BLaER1 (cell line): ENCODE measurements at regions not wholly inside any gene's neighbourhood (a gene's known extent, or its start where the extent isn't known, plus 50 kb on each side); places are given as distances from the start of the nearest gene placed in this dataset.
"Not testable (repeated sequence)": the region's sequence is repeated elsewhere in the genome, so short reads cannot be mapped to it uniquely, and the experiment has no call there.

Source experiments
- H3K27ac ChIP-seq: shearing (Covaris generic); formaldehyde crosslinking; 2 replicates; pipeline ENCODE4 v1.8.1; 2022
- H3K27me3 ChIP-seq: shearing (Covaris generic); formaldehyde crosslinking; 2 replicates; pipeline ENCODE4 v1.8.1; 2022
- H3K36me3 ChIP-seq: shearing (Covaris generic); formaldehyde crosslinking; 2 replicates; pipeline ENCODE4 v1.8.1; 2022
- H3K4me1 ChIP-seq: shearing (Covaris generic); formaldehyde crosslinking; 2 replicates; pipeline ENCODE4 v1.8.1; 2022
- H3K4me2 ChIP-seq: shearing (Covaris generic); formaldehyde crosslinking; 2 replicates; pipeline ENCODE4 v1.8.1; 2022
- H3K4me3 ChIP-seq: shearing (Covaris generic); formaldehyde crosslinking; 2 replicates; pipeline ENCODE4 v1.8.1; 2022
- H3K9ac ChIP-seq: shearing (Covaris generic); formaldehyde crosslinking; 2 replicates; pipeline ENCODE4 v1.8.1; 2022
- H3K9me3 ChIP-seq: shearing (Covaris generic); formaldehyde crosslinking; 2 replicates; pipeline ENCODE4 v1.8.1; 2022
- H4K20me1 ChIP-seq: shearing (Covaris generic); formaldehyde crosslinking; 2 replicates; pipeline ENCODE4 v1.8.1; 2022
- Cebpa-rat ChIP-seq: shearing (Covaris generic); IDR thresholded peaks from 2 replicates; pipeline ENCODE4 v1.8.1; 2022

- H3K9ac ChIP-seq, result no peak overlapping the region
- H3K4me3 ChIP-seq, result no peak overlapping the region
- H3K27ac ChIP-seq, result no peak overlapping the region
- H3K9me3 ChIP-seq, result no peaks in the 10 kb centered on the region
- H3K36me3 ChIP-seq, result no peaks in the 10 kb centered on the region
- no peaks in the 10 kb centered on the region for H4K20me1 ChIP-seq
- no peaks in the 10 kb centered on the region for H3K4me1 ChIP-seq
- no peak for TF ChIP-seq Cebpa-rat
- H3K4me2 ChIP-seq, result no peak overlapping the region
- H3K27me3 ChIP-seq, result no peaks in the 10 kb centered on the region
Measured at GRCh38 chr11:23781803-23782560, 714.9 kb upstream of the LUZP2 start.

- not testable (repeated sequence) for H3K27ac ChIP-seq, H3K9ac ChIP-seq, H3K4me3 ChIP-seq, H4K20me1 ChIP-seq, H3K4me1 ChIP-seq, H3K4me2 ChIP-seq, H3K9me3 ChIP-seq, H3K27me3 ChIP-seq, H3K36me3 ChIP-seq
Measured at GRCh38 chr11:23786974-23787373, 709.9 kb upstream of the LUZP2 start.

DNA sequence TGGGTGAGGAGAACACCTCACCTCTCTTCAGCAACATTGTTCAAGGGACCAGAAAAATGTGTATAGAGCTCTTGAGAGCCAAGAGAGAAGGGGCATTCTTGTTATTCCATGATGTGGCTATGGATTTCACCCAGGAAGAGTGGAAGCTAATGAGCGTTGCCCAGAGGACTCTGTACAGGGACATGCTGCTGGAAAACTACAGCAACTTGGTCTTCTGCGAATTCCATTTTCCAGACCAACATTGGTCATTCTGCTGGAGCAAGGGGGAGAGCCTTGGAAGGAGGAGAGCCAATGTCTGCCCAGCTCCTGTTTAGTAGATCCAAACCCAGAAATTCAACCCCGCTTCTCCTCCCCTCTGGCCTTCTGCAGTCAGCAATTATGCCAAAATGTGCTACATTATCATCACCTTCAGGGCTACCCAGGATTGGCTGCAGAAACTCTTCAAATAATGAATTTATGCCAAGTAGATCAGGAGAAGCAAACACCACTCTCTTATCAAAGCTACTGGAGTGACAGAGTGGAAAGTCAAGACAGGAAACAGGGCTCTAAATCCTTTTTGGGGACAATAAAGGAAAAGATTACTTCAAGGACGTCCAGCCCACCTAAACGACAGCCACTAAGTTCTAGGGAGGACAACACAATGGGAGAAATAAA is 707.5 kb upstream of the LUZP2 start:
- no peak for TF ChIP-seq Cebpa-rat

DNA sequence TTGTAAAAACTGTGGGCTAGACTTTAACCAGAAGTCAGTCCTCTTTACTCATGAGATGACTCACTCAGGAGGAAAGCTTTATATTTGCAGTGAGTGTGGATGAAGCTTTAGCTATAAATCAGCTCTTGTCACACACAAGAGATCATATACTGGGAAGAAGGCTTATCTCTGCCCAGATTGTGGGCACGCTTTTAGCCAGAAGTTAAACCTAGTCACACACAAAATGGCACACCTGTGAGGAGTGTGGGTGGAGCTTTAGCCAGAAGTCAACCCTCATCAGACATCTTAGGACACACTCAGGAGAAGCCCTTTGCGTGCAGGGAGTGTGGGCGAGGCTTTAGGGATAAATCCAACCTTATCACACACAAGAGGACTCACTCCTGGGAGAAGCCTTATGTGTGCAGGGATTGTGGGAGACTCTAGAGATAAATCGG is 706.9 kb upstream of the LUZP2 start:
- H3K9ac ChIP-seq, result no peak overlapping the region
- no peaks in the 10 kb centered on the region for H3K9me3 ChIP-seq
- no peaks in the 10 kb centered on the region for H3K36me3 ChIP-seq
- no peak overlapping the region for H3K4me3 ChIP-seq
- H3K27me3 ChIP-seq, result no peaks in the 10 kb centered on the region
- TF ChIP-seq Cebpa-rat, result no peak
- no peaks in the 10 kb centered on the region for H3K4me1 ChIP-seq
- no peak overlapping the region for H3K27ac ChIP-seq
- no peaks in the 10 kb centered on the region for H4K20me1 ChIP-seq
- no peak overlapping the region for H3K4me2 ChIP-seq

More for the DNA sequence above, 707.5 kb upstream of the LUZP2 start:
- Histone ChIP-seq H3K4me1 (no peaks in the 10 kb centered on the region), H3K9ac (no peak overlapping the region), H3K27me3 (no peaks in the 10 kb centered on the region), H3K36me3 (no peaks in the 10 kb centered on the region), H4K20me1 (no peaks in the 10 kb centered on the region), H3K9me3 (no peaks in the 10 kb centered on the region), H3K4me3 (no peak overlapping the region), H3K4me2 (no peak overlapping the region), H3K27ac (no peak overlapping the region)

- no peaks in the 10 kb centered on the region for H3K36me3 ChIP-seq
- no peak overlapping the region for H3K9ac ChIP-seq
- no peaks in the 10 kb centered on the region for H3K9me3 ChIP-seq
- no peak overlapping the region for H3K27ac ChIP-seq
- H3K4me2 ChIP-seq, result no peak overlapping the region
- no peak for TF ChIP-seq Cebpa-rat
- H3K4me1 ChIP-seq, result no peaks in the 10 kb centered on the region
- no peaks in the 10 kb centered on the region for H4K20me1 ChIP-seq
- H3K27me3 ChIP-seq, result no peaks in the 10 kb centered on the region
- H3K4me3 ChIP-seq, result no peak overlapping the region
Measured at GRCh38 chr11:23797624-23798419, 699.0 kb upstream of the LUZP2 start.

- not testable (repeated sequence) for H3K27me3 ChIP-seq
Measured at GRCh38 chr11:23834306-23834705, 662.5 kb upstream of the LUZP2 start.

DNA sequence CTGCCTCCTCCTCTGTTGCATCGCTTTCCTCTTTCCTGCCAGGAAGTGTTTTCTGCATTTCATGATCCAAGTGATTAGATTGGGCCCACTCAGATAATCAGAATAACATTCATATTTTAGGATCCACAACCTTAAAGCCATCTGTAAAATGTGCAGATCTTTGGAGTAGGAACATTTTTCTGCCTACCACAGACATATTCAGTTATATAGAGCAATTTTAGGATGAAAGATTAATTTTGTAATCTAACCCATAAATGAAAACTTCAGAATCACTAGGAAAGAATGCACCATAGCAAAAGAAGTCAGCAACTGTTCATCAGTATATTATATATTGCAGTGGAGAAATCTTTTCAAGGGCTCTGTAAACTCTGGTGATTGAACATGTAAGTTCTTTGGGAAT is 659.9 kb upstream of the LUZP2 start:
- no peak for TF ChIP-seq Cebpa-rat
- Histone ChIP-seq H4K20me1 (no peaks in the 10 kb centered on the region), H3K9me3 (no peaks in the 10 kb centered on the region)

More at GRCh38 chr11:23834306-23834705, 662.5 kb upstream of the LUZP2 start:
- H3K4me3 ChIP-seq, H3K27ac ChIP-seq, H3K36me3 ChIP-seq, H3K4me2 ChIP-seq, H3K4me1 ChIP-seq, H3K9ac ChIP-seq, H3K9me3 ChIP-seq, H4K20me1 ChIP-seq: not testable (repeated sequence)

DNA sequence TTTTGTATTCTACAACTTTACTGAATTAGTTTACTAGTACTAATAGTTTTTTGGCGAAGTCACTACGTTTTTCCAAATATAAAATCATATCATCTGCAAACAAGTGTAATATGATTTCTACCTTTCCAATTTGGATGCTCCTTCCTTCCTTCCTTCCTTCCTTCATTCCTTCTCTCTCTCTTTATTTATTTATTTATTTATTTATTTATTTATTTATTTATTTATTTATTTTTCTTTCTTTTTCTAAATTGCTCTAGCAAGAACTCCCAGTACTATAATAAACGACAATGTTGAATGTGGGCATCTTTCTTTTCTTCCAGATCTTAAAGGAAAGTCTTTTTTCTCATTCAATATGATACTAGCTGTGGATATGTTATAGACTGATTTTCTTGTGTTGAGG is 656.0 kb upstream of the LUZP2 start:
- no peaks in the 10 kb centered on the region for H4K20me1 ChIP-seq
- H3K27me3 ChIP-seq, result no peaks in the 10 kb centered on the region
- H3K4me3 ChIP-seq, result no peak overlapping the region
- no peak for TF ChIP-seq Cebpa-rat
- H3K27ac ChIP-seq, result no peak overlapping the region
- no peaks in the 10 kb centered on the region for H3K36me3 ChIP-seq
- H3K9ac ChIP-seq, result no peak overlapping the region
- H3K9me3 ChIP-seq, result no peaks in the 10 kb centered on the region
- H3K4me1 ChIP-seq, result no peaks in the 10 kb centered on the region
- no peak overlapping the region for H3K4me2 ChIP-seq

More for the DNA sequence above, 659.9 kb upstream of the LUZP2 start:
- Histone ChIP-seq H3K4me1 (no peaks in the 10 kb centered on the region), H3K36me3 (no peaks in the 10 kb centered on the region), H3K4me3 (no peak overlapping the region), H3K27ac (no peak overlapping the region), H3K27me3 (no peaks in the 10 kb centered on the region), H3K4me2 (no peak overlapping the region), H3K9ac (no peak overlapping the region)

GRCh38 chr11:23846902-23847422 is 649.9 kb upstream of the LUZP2 start:
- no peaks in the 10 kb centered on the region for H3K4me1 ChIP-seq
- no peak overlapping the region for H3K4me2 ChIP-seq
- no peak for TF ChIP-seq Cebpa-rat
- no peak overlapping the region for H3K4me3 ChIP-seq
- no peaks in the 10 kb centered on the region for H3K9me3 ChIP-seq
- H3K27me3 ChIP-seq, result no peaks in the 10 kb centered on the region
- H3K9ac ChIP-seq, result no peak overlapping the region
- H4K20me1 ChIP-seq, result no peaks in the 10 kb centered on the region
- no peak overlapping the region for H3K27ac ChIP-seq
- no peaks in the 10 kb centered on the region for H3K36me3 ChIP-seq

DNA sequence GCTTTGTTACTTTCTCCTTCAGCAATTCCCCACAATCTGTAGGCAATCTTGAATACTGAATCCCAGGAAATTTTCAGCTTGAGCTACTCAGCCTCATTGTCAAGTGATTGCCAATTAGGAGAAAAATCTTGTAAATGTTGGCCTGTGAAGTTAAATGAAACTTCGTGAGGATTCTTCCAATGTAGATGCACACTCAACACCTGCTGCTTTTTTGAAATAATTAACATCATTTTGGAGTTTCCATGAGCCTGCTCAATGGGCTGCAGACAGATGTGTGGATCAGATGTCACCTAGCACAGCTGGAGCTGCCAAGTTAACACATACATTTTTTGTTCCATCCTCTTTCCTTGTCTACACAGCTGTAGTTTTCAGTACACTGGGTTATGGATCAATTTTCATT is 645.6 kb upstream of the LUZP2 start:
- H3K4me3 ChIP-seq, result no peak overlapping the region
- H3K27me3 ChIP-seq, result no peaks in the 10 kb centered on the region
- no peak overlapping the region for H3K27ac ChIP-seq
- no peak overlapping the region for H3K9ac ChIP-seq
- H3K36me3 ChIP-seq, result no peaks in the 10 kb centered on the region
- no peak overlapping the region for H3K4me2 ChIP-seq
- H3K9me3 ChIP-seq, result no peaks in the 10 kb centered on the region
- no peaks in the 10 kb centered on the region for H4K20me1 ChIP-seq
- H3K4me1 ChIP-seq, result no peaks in the 10 kb centered on the region
- no peak for TF ChIP-seq Cebpa-rat
